Activated CD4-positive, alpha-beta T cell treated with anti-CD3 and anti-CD28 coated beads, Interleukin-2, amount 10 ng/mL, durations not matched to agents 24 days and 14 days (primary cell): ENCODE measurements at regions not wholly inside any gene's neighbourhood (a gene's known extent, or its start where the extent isn't known, plus 50 kb on each side); places are given as distances from the start of the nearest gene placed in this dataset.

Source experiments
- DNase-seq: peaks from one replicate; pipeline ENCODE4 v3.0.0; 2022
- H3K27ac Mint-ChIP-seq: one replicate; pipeline ENCODE4 v1.8.0; 2022; ENCODE audit warnings: mild to moderate bottlenecking, mixed read lengths
- H3K27me3 Mint-ChIP-seq: one replicate; pipeline ENCODE4 v1.8.0; 2022; ENCODE audit warnings: mixed read lengths
- H3K36me3 Mint-ChIP-seq: one replicate; pipeline ENCODE4 v1.8.0; 2022; ENCODE audit warnings: low read depth, mild to moderate bottlenecking, mixed read lengths
- H3K4me1 Mint-ChIP-seq: one replicate; pipeline ENCODE4 v1.8.0; 2021; ENCODE audit warnings: mixed read lengths
- H3K4me3 Mint-ChIP-seq: one replicate; pipeline ENCODE4 v1.8.0; 2022; ENCODE audit warnings: mild to moderate bottlenecking, moderate library complexity, mixed read lengths
- H3K9me3 Mint-ChIP-seq: one replicate; pipeline ENCODE4 v1.8.0; 2021; ENCODE audit warnings: mixed read lengths
- intact Hi-C: fragments of 100-400 bp; cut with micrococcal nuclease; formaldehyde crosslinking; loops from one replicate; pipeline ENCODE4 v1.15.1; 2023

DNA sequence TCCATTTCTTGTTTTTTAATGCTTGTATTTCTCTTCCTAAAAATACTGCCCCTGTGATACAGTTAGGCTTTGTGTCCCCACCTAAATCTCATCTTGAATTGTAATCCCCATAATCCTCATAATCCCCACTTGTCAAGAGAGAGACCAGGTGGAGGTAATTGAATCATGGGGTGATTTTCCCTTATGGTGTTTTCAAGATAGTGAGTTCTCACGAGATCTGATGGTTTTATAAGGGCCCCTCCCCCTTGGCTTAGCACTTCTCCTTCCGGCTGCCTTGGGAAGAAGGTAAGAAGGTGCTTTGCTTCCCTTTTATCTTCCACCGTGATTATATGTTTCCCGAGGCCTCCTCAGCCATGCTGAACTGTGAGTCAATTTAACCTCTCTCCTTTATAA, 227.4 kb downstream of the MAN2A1 start:
- no peaks in the 10 kb centered on the region for H3K36me3 Mint-ChIP-seq
- no peaks in the 10 kb centered on the region for H3K27me3 Mint-ChIP-seq
- H3K9me3 Mint-ChIP-seq = no peaks in the 10 kb centered on the region
- H3K4me3 Mint-ChIP-seq = no peak overlapping the region
- intact Hi-C loops = no loop called here
- peaks cover 16% of the 10 kb centered on the region for H3K4me1 Mint-ChIP-seq
- no peak for DNase-seq
- no peak overlapping the region for H3K27ac Mint-ChIP-seq

DNA sequence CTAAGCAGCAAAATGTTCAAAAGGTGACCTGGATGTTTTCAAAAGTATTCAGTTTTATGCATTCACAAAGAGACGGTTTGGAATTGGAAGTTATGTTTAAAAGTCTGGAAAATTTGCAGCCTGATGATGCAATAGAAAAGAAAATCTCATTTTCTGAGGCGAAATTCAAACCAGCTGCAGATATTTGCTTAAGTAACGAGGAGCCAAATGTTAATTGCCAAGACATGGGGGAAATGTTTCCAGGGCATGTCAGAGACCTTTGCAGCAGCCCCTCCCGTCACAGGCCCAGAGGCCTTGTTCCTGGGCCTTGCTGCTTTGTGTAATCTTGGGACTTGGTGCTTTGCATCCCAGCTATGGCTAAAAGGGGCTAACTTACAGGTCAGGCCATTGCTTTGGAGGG, 228.2 kb downstream of the MAN2A1 start:
- no peaks in the 10 kb centered on the region for H3K36me3 Mint-ChIP-seq
- no peak overlapping the region for H3K27ac Mint-ChIP-seq
- H3K27me3 Mint-ChIP-seq = no peaks in the 10 kb centered on the region
- peaks cover 23% of the 10 kb centered on the region for H3K4me1 Mint-ChIP-seq
- H3K4me3 Mint-ChIP-seq = no peak overlapping the region
- DNase-seq = no peak
- no peaks in the 10 kb centered on the region for H3K9me3 Mint-ChIP-seq
- intact Hi-C loops = no loop called here

DNA sequence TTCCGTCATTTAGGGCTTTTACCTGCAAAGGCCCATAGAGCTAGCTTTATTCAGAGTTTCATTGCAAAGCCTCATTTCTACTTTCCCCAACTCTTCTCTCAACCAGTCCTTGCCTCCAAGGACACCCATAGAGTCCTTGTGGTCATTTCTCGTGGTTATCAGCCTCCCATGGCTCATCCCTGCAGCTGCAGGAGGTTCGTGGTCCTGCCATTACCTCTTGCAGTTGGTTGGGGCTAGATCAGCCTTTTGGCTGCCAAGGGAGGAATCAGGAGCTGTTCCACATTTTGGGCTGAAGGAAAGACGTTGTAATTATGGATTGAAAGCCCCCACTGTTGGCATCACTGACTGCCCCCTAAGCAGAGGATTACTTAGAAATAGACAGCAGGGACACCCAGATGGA, 231.0 kb downstream of the MAN2A1 start:
- H3K4me1 Mint-ChIP-seq = peaks cover 26% of the 10 kb centered on the region
- intact Hi-C loops = loop anchor here (5.0 kb wide), 2 partner anchors 167 to 228 kb away; no protein-coding TSS in a partner anchor
- peak overlapping the region; percentile 22 for H3K27ac Mint-ChIP-seq
- no peak overlapping the region for H3K4me3 Mint-ChIP-seq
- peaks cover 9% of the 10 kb centered on the region for H3K9me3 Mint-ChIP-seq
- no peaks in the 10 kb centered on the region for H3K36me3 Mint-ChIP-seq
- no peak for DNase-seq
- no peaks in the 10 kb centered on the region for H3K27me3 Mint-ChIP-seq

DNA sequence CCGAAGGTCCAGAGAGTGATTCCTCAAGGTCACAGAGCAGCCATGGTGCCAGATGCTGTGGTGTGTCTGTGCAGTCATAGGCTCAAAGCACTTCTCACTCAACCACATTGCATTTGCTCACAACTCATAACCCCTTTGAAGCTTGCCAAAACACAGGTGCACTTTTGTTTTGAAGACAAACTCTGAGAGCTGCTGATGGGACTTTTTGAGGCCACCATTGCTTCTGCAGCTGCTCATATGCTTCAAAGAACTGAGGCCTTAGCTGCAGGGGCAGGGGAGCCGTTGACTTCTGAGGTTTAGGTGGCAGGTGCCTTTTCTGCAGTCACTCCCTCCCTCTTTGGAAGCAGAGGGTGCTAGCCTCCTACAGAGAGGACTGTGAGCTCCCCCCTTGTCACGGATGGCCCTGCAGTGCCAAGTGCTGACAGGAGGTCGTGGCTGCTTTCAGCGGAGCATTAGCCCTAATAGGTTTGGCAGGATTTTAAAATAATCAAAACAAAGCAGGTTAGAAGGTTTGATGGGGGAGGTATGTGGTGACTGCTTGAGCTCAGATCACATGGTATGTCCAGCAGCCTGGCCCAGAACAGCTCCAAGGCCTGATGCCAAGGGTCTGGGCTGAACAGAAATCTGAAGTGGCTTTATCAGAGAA, 232.1 kb downstream of the MAN2A1 start:
- no peaks in the 10 kb centered on the region for H3K27me3 Mint-ChIP-seq
- H3K9me3 Mint-ChIP-seq = peaks cover 9% of the 10 kb centered on the region
- intact Hi-C loops = loop anchor here (5.0 kb wide), 2 partner anchors 165 to 230 kb away; no protein-coding TSS in a partner anchor
- peak; percentile 88 for DNase-seq
- H3K36me3 Mint-ChIP-seq = no peaks in the 10 kb centered on the region
- H3K4me3 Mint-ChIP-seq = peak overlapping the region; percentile 72
- peak overlapping the region; percentile 90 for H3K27ac Mint-ChIP-seq
- H3K4me1 Mint-ChIP-seq = peaks cover 26% of the 10 kb centered on the region

DNA sequence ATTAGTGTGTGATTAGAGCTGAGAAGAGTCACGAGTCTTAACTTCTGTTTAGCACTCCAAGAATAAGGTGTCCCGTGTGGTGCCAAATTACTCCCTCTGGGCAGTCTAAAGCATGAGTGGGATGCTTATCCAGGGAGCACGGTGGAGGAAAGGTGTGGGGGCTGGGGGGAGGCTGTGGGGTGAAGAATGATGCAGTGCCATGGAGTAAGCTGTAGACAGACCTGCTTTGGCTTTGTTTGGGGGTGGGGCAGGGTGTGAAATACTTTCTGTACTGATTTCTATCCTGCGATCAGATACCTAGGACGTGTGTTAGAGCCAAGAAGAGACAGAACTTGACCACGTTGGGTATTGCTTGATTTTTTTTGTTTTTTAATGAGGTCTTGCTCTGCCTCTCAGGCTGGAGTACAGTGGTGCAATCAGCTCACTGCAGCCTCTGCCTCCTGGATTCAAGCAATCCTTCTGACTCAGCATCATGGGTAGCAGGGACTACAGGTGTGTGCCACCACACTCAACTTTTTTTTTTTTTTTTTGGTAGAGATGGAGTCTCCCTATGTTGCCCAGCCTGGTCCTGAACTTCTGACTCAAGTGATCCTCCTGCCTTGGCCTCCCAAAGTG, 232.8 kb downstream of the MAN2A1 start:
- DNase-seq = peak; percentile 66
- peak overlapping the region; percentile 72 for H3K4me3 Mint-ChIP-seq
- H3K9me3 Mint-ChIP-seq = peaks cover 9% of the 10 kb centered on the region
- H3K27ac Mint-ChIP-seq = peak overlapping the region; percentile 90
- H3K4me1 Mint-ChIP-seq = peaks cover 26% of the 10 kb centered on the region
- no peaks in the 10 kb centered on the region for H3K27me3 Mint-ChIP-seq
- H3K36me3 Mint-ChIP-seq = no peaks in the 10 kb centered on the region
- intact Hi-C loops = loop anchor here (5.0 kb wide), 2 partner anchors 165 to 230 kb away; no protein-coding TSS in a partner anchor

DNA sequence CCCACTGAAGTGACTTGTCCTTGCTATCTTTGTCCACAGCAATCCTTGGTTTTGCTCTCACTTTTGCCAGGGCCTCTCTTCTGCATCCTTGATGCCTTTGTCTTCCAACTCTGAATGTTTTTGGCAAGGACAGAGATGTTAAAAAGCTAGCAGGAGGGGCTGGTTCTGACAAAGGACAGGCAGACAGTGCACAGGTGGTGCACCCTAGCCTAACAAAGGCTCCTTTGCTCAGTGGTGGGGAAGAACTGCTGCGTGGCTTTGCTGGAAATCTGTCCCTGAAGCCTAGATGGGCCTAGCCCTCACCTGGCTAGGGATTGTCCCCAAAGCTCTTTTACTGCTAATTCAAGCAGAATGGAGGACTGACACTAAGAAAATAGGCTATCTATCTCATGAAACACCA, 233.5 kb downstream of the MAN2A1 start:
- Mint-ChIP-seq H3K27ac (no peak overlapping the region), H3K4me1 (peaks cover 26% of the 10 kb centered on the region), H3K27me3 (no peaks in the 10 kb centered on the region), H3K36me3 (no peaks in the 10 kb centered on the region), H3K9me3 (peaks cover 9% of the 10 kb centered on the region), H3K4me3 (no peak overlapping the region)
- intact Hi-C loops = loop anchor here (5.0 kb wide), 2 partner anchors 164 to 231 kb away; no protein-coding TSS in a partner anchor
- no peak for DNase-seq

DNA sequence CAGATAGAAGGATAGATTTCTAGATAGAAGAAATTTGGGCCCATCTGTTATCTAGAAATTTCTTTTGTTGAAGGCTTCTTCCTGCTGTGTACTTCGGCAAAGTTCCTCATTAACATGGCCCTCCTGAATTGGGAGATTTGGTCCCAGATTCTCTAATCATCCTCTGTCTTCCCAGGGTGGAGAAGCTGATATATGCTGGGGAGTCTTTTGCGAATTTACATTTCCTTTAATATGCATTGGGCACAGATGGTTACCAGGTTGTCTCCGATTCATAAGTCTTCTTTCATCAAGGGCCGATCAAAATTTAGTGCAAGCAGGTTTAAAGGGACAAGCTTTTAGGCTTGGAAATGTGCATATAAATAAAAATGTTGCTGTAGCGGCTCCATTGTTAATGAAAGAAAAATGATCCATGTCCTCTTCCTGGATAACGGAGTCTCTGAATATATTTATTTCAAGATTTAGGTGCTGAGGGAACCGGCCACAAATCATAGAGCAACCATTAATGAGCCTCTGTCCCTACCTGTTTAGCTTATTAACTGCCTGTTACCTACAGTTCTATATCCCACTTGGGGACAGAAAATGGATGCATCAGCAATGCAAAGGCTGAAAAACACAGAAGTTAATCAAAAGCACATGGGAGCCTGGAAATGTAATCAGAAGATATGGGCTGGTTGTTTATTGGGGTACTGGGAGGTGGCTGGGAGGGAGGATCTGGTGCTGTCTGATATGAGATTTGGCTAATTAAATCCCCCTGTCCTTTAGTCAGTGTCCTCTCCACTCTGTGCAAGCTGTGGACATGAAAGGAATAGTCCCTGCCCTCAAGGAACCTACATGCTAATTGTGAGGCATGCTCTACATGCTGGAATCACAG, 234.7 kb downstream of the MAN2A1 start:
- H3K27ac Mint-ChIP-seq = no peak overlapping the region
- no peaks in the 10 kb centered on the region for H3K36me3 Mint-ChIP-seq
- intact Hi-C loops = loop anchor here (5.0 kb wide), 2 partner anchors 163 to 232 kb away; no protein-coding TSS in a partner anchor
- H3K4me1 Mint-ChIP-seq = peaks cover 26% of the 10 kb centered on the region
- H3K4me3 Mint-ChIP-seq = no peak overlapping the region
- H3K27me3 Mint-ChIP-seq = no peaks in the 10 kb centered on the region
- DNase-seq = no peak
- peaks cover 9% of the 10 kb centered on the region for H3K9me3 Mint-ChIP-seq

DNA sequence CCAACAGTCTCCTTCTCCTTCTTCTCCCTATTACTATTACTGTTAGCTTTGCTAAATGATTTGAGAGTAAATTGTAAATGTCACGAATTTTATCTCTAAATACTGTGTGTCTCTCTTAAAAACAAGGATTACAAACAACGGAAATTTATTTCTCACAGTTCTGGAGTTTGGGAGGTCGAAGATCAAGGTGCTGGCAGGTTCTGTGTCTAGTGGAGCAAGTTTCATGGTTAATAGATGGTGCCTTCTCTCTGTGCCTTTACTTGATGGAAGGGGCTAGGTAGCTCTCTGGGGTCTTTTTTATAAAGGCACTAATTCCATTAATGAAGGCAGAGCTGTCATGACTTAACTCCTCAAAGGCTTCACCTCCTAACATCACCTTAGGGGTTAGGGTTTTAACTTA, 237.9 kb downstream of the MAN2A1 start:
- intact Hi-C loops = no loop called here
- peaks cover 9% of the 10 kb centered on the region for H3K9me3 Mint-ChIP-seq
- H3K36me3 Mint-ChIP-seq = no peaks in the 10 kb centered on the region

DNA sequence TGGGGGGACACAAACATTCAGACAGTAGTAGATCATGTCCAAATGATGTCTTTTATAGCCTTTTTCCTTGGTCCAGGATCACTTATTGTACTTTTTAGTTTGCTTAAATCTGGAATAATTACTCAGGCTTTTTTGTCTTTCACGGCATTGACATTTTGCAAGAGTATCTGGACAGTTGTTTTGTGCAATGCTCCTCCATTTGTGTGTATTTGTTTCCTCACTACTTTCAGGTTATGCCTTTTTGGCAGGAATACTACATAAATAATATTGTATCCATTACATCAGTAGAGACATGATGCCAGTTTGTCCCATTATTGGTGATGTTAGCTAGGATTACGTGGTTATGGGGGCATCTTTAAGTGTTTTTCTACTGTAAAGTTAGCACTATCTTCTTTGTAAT, 238.3 kb downstream of the MAN2A1 start:
- Mint-ChIP-seq H3K4me1 (peaks cover 2% of the 10 kb centered on the region), H3K36me3 (no peaks in the 10 kb centered on the region), H3K9me3 (peaks cover 9% of the 10 kb centered on the region), H3K27ac (no peak overlapping the region), H3K27me3 (no peaks in the 10 kb centered on the region), H3K4me3 (no peak overlapping the region)
- no peak for DNase-seq
- intact Hi-C loops = no loop called here

More for the DNA sequence above, 237.9 kb downstream of the MAN2A1 start:
- no peaks in the 10 kb centered on the region for H3K27me3 Mint-ChIP-seq
- DNase-seq = no peak
- peaks cover 4% of the 10 kb centered on the region for H3K4me1 Mint-ChIP-seq
- H3K4me3 Mint-ChIP-seq = no peak overlapping the region
- H3K27ac Mint-ChIP-seq = no peak overlapping the region

DNA sequence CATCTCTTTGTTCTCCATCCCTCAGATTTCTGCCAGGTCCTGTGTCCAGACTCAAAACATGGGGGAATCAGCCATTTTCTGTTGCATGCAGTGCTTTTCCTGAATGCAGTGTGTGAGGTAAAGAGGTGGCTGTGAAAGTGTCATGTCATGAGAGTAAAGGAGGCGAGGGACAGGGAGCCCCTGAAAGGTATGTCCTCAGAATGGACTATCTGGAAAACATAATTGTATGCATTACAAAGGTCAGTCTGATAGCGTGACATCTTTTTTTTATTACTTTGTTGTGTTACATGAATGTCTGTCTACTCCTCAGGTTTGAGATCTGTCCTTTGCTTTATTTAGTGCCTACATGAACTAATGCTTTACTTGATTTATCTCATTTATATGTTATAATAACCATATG, 239.1 kb downstream of the MAN2A1 start:
- Mint-ChIP-seq H3K27ac (no peak overlapping the region), H3K36me3 (no peaks in the 10 kb centered on the region), H3K27me3 (no peaks in the 10 kb centered on the region), H3K9me3 (peaks cover 9% of the 10 kb centered on the region), H3K4me1 (no peaks in the 10 kb centered on the region), H3K4me3 (no peak overlapping the region)
- intact Hi-C loops = no loop called here
- no peak for DNase-seq

DNA sequence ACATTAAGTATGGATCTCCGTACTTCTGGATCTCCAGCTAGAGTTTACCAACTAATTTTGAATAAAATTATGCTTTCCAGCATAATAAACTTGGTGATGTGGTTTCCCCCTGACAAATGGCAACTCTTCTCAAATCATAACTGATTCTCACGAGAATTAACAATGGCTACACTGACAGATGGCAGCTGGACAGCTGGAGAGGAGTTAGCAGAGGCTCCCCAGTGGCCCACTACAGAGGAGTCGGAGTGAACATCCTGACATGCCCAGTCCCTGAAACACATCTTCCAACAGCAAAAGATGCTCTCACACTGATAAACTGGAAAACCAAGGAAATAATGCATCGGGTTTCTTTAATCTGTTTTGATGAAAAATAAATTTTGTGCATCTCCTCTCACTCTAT, 239.6 kb downstream of the MAN2A1 start:
- intact Hi-C loops = no loop called here
- Mint-ChIP-seq H3K9me3 (peaks cover 9% of the 10 kb centered on the region), H3K36me3 (no peaks in the 10 kb centered on the region), H3K4me3 (no peak overlapping the region), H3K27me3 (no peaks in the 10 kb centered on the region), H3K27ac (no peak overlapping the region), H3K4me1 (no peaks in the 10 kb centered on the region)
- DNase-seq = no peak

DNA sequence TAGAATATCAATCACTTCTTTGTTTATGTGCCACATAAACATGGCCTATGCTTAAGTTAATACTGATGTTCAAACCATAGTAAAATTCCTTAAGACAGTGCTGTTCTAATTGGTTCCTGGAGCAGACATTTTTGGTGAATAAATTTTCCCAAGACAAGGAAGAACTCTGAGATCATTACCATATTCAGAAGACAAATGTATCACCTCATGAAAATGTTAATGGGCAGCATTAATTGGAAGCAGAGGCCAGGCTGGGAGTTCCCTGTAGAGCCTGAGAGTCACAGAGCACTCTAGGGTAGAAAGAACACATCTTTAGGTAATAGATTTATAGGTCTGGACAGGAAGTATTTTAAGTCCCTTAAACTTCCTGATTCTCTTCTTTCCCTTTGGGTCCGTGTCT, 240.2 kb downstream of the MAN2A1 start:
- H3K36me3 Mint-ChIP-seq = no peaks in the 10 kb centered on the region
- peaks cover 5% of the 10 kb centered on the region for H3K9me3 Mint-ChIP-seq
- no peaks in the 10 kb centered on the region for H3K4me1 Mint-ChIP-seq
- no peak overlapping the region for H3K27ac Mint-ChIP-seq
- no peak overlapping the region for H3K4me3 Mint-ChIP-seq
- no peaks in the 10 kb centered on the region for H3K27me3 Mint-ChIP-seq
- no peak for DNase-seq
- intact Hi-C loops = no loop called here

DNA sequence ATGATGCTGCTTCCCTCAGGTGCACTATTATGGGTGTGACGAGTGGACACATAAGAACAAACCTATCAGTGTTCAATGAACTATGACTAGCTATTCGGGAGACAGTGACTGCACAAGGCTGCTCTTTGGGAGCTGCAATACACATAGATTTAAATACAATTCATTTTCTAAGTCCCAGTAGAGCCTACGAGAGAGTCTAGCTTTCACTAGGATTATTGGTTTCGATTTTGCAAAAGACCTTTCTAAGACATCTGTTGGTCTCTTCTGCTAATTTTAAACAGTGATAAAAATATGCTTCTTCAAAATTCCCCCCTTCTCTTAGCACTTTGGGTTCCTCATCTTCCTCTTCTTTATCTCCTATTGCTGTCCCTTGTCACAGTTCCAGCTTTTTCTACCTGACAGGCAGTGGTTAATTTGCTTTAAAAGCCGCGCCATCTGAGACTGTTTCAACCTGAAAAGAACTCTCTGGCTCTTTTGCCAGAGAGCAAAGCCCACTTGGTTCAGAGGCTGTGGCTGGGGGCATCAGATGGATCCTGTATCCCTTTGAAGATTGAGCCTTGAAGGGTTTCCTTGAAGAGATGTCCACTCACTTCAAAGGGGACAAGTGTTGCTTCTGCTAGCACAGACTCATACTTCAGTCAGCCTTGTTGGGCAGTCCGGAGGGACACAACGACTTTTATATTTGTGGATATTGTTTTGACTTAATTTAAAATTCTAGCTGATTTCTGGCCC, 241.5 kb downstream of the MAN2A1 start:
- Mint-ChIP-seq H3K27me3 (no peaks in the 10 kb centered on the region), H3K36me3 (no peaks in the 10 kb centered on the region), H3K4me1 (peaks cover 5% of the 10 kb centered on the region), H3K4me3 (no peak overlapping the region), H3K27ac (no peak overlapping the region), H3K9me3 (no peaks in the 10 kb centered on the region)
- no peak for DNase-seq
- intact Hi-C loops = no loop called here
